Testis (tissue), 2 donors: ENCODE measurements at regions not wholly inside any gene's neighbourhood (a gene's known extent, or its start where the extent isn't known, plus 50 kb on each side); places are given as distances from the start of the nearest gene placed in this dataset.

Experiments
- DNase-seq: peaks from one replicate; pipeline ENCODE4 v3.0.0-alpha.2; 2019
- H3K27ac ChIP-seq, 2 donors: fragments of 200-600 bp; sonication (generic); one replicate each; pipeline ENCODE4 v1.5.1; 2019
- H3K27me3 ChIP-seq: fragments of 200-600 bp; sonication (generic); one replicate; pipeline ENCODE4 v1.5.1; 2019
- H3K36me3 ChIP-seq: fragments of 200-600 bp; sonication (generic); one replicate; pipeline ENCODE4 v1.5.1; 2017; ENCODE audit warnings: low read depth; ENCODE audit errors: missing control alignments
- H3K4me1 ChIP-seq: fragments of 200-600 bp; sonication (generic); one replicate; pipeline ENCODE4 v1.5.1; 2019
- H3K4me3 ChIP-seq, 2 donors: fragments of 200-600 bp; sonication (generic); one replicate each; pipeline ENCODE4 v1.5.1; 2017 to 2019
- H3K9me3 ChIP-seq: fragments of 200-600 bp; sonication (generic); one replicate; pipeline ENCODE4 v1.5.1; 2017
- CTCF ChIP-seq, 3 experiments: fragments of 450-650 bp in 2 of 3; fragments of 200-600 bp in 1 of 3; sonication (generic) in 1 of 3; IDR thresholded peaks; one replicate each; pipeline ENCODE4 v1.5.1; 2016 to 2019; ENCODE audit warnings: antibody characterized with exemption in 3 of 3, mild to moderate bottlenecking in 2 of 3, moderate library complexity in 1 of 3
- POLR2A ChIP-seq: fragments of 450-650 bp; IDR thresholded peaks from one replicate; pipeline ENCODE4 v1.6.1; 2017; ENCODE audit warnings: antibody characterized with exemption, mild to moderate bottlenecking, moderate library complexity
- WGBS, 2 donors: methylation state at CpG; one replicate each; pipeline ENCODE4 v1.1.5; 2018; 5-methylcytosine and 5-hydroxymethylcytosine counted together
- intact Hi-C: fragments of 100-400 bp; cut with DNase I; formaldehyde crosslinking; loops from one replicate; pipeline ENCODE4 v1.15.1; 2023; ENCODE audit warnings: low total_unique reads

GRCh38 chr12:116453631-116454030, 105.5 kb upstream of the MAP1LC3B2 start:
- intact Hi-C loops, result no loop called here
- Histone ChIP-seq H3K4me1 (peaks cover 18% of the 10 kb centered on the region), H3K9me3 (no peaks in the 10 kb centered on the region), H3K4me3 (no peak overlapping the region), H3K27ac (no peak overlapping the region), H3K36me3 (no peaks in the 10 kb centered on the region), H3K27me3 (no peaks in the 10 kb centered on the region)
- TF ChIP-seq POLR2A (no peak), CTCF (IDR thresholded peaks at IDR 0.05) (no peak)
- 92 to 97% methylated on average over 6 of the region's 6 CpGs for WGBS, 2 donors
- DNase-seq, result no peak

GRCh38 chr12:116454076-116454475, 105.1 kb upstream of the MAP1LC3B2 start:
- WGBS, 2 donors, result 80 to 86% methylated on average over 6 of the region's 6 CpGs
- TF ChIP-seq POLR2A (no peak), CTCF (IDR thresholded peaks at IDR 0.05) (no peak)
- no peak overlapping the region for H3K4me3 ChIP-seq
- H3K27ac ChIP-seq, result no peak overlapping the region
- H3K4me1 ChIP-seq, result peaks cover 18% of the 10 kb centered on the region
- no peak for DNase-seq
- no peaks in the 10 kb centered on the region for H3K36me3 ChIP-seq
- intact Hi-C loops, result no loop called here
- no peaks in the 10 kb centered on the region for H3K9me3 ChIP-seq
- H3K27me3 ChIP-seq, result no peaks in the 10 kb centered on the region

- peaks cover 18% of the 10 kb centered on the region for H3K4me1 ChIP-seq
- no peak overlapping the region for H3K4me3 ChIP-seq
- 64 to 78% methylated on average over 7 of the region's 7 CpGs for WGBS, 2 donors
- no peaks in the 10 kb centered on the region for H3K27me3 ChIP-seq
- DNase-seq, result no peak
- no peaks in the 10 kb centered on the region for H3K36me3 ChIP-seq
- H3K27ac ChIP-seq, result peak overlapping the region in 1 of 2 donors; percentile 20
- H3K9me3 ChIP-seq, result no peaks in the 10 kb centered on the region
- TF ChIP-seq CTCF (IDR thresholded peaks at IDR 0.05) (no peak), POLR2A (no peak)
- intact Hi-C loops, result no loop called here
Observed at GRCh38 chr12:116454950-116455447, 104.2 kb upstream of the MAP1LC3B2 start.

- WGBS, 2 donors, result 31 to 34% methylated on average over 17 of the region's 17 CpGs
- no peak overlapping the region for H3K4me3 ChIP-seq
Observed at GRCh38 chr12:116455540-116456329, 103.4 kb upstream of the MAP1LC3B2 start.

More at GRCh38 chr12:116455540-116456329, 103.4 kb upstream of the MAP1LC3B2 start:
- Histone ChIP-seq H3K27me3 (no peaks in the 10 kb centered on the region), H3K27ac (peak overlapping the region; percentile 20 to 63), H3K4me1 (peaks cover 18% of the 10 kb centered on the region), H3K9me3 (no peaks in the 10 kb centered on the region), H3K36me3 (no peaks in the 10 kb centered on the region)
- DNase-seq, result peak; percentile 84
- TF ChIP-seq POLR2A (no peak), CTCF (IDR thresholded peaks at IDR 0.05) (no peak)
- intact Hi-C loops, result no loop called here
